Panc1 (cell line): ENCODE measurements at regions not wholly inside any gene's neighbourhood (a gene's known extent, or its start where the extent isn't known, plus 50 kb on each side); places are given as distances from the start of the nearest gene placed in this dataset.

ENCODE experiments used
- ATAC-seq: fragments of 200-7000 bp; cut with Tn5 transposase; 2 replicates; pipeline ENCODE4 v1.9.1; 2020; ENCODE audit warnings: mild to moderate bottlenecking, moderate library complexity
- BruUV-seq: library from RNA; stranded (reverse); fragments of 400-500 nt; replicated peaks from 2 replicates; lab custom pipeline; 2021; lab: Mats Ljungman, UMichigan
- CTCF ChIA-PET: fragments of 300-600 bp; sonication (Branson Sonifier 250); formaldehyde crosslinking; loops from one replicate; lab custom pipeline; 2022; ENCODE audit warnings: antibody characterized with exemption; lab: Charles Lee
- POLR2A ChIA-PET: fragments of 300-600 bp; sonication (Branson Sonifier 250); formaldehyde crosslinking; loops from one replicate; lab custom pipeline; 2022; ENCODE audit warnings: antibody characterized with exemption; lab: Charles Lee
- DNase-seq: peaks from one replicate; pipeline ENCODE4 v3.0.0-alpha.2; 2010; ENCODE audit warnings: low read depth, low spot score
- H3K27ac ChIP-seq: 2 replicates; pipeline ENCODE4 v1.5.1; 2011; ENCODE audit warnings: mild to moderate bottlenecking, low read length, inconsistent platforms
- H3K27me3 ChIP-seq: fragments of 200-500 bp; sonication (Bioruptor generic); 2 replicates; pipeline ENCODE4 v1.6.0; 2014; ENCODE audit warnings: low read length, inconsistent platforms; ENCODE audit not compliant: control insufficient read depth, insufficient read depth
- H3K36me3 ChIP-seq: fragments of 200-500 bp; sonication (Bioruptor generic); 2 replicates; pipeline ENCODE4 v1.5.1; 2014; ENCODE audit warnings: inconsistent platforms, mild to moderate bottlenecking, low read length, moderate library complexity; ENCODE audit not compliant: control insufficient read depth, insufficient read depth
- H3K4me1 ChIP-seq: 2 replicates; pipeline ENCODE4 v1.5.1; 2011; ENCODE audit warnings: inconsistent platforms, mild to moderate bottlenecking, low read length, moderate library complexity; ENCODE audit not compliant: control insufficient read depth, insufficient read depth
- H3K4me3 ChIP-seq, 2 experiments: 2 replicates each; pipeline ENCODE4 v1.5.1; 2011 to 2012; ENCODE audit warnings: low read depth in 2 of 2, low read length in 2 of 2, mild to moderate bottlenecking in 2 of 2, inconsistent platforms in 1 of 2, moderate library complexity in 1 of 2
- H3K9me3 ChIP-seq: fragments of 200-500 bp; sonication (Bioruptor generic); 2 replicates; pipeline ENCODE4 v1.5.1; 2014; ENCODE audit warnings: low read depth, mild to moderate bottlenecking, inconsistent platforms, low read length, moderate library complexity; ENCODE audit not compliant: control insufficient read depth, insufficient read depth
- POLR2AphosphoS5 ChIP-seq: IDR thresholded peaks from 2 replicates; pipeline ENCODE4 v1.6.1; 2012; ENCODE audit warnings: mild to moderate bottlenecking, low read depth, low read length, moderate library complexity
- REST ChIP-seq, 2 experiments: IDR thresholded peaks; 2 replicates each; pipeline ENCODE4 v1.6.1; 2011 to 2012; ENCODE audit warnings: low read depth in 2 of 2, control low read depth in 1 of 2, low read length in 1 of 2, mild to moderate bottlenecking in 1 of 2, moderate library complexity in 1 of 2; ENCODE audit not compliant: insufficient read depth in 1 of 2
- SIN3A ChIP-seq: IDR thresholded peaks from 2 replicates; pipeline ENCODE4 v1.6.1; 2012; ENCODE audit warnings: low read depth, mild to moderate bottlenecking, low read length, moderate library complexity, borderline replicate concordance; ENCODE audit not compliant: insufficient read depth
- TCF7L2 ChIP-seq: IDR thresholded peaks from 2 replicates; pipeline ENCODE4 v1.6.1; 2011; ENCODE audit warnings: mild to moderate bottlenecking, low read depth, low read length, inconsistent platforms
- in situ Hi-C: cut with HindIII; loops from 2 replicates; pipeline ENCODE4 v1.10.0; 2016; ENCODE audit warnings: low sequenced_read_pairs, low pct_unique_long_range_greater_than_20kb
- intact Hi-C: fragments of 100-400 bp; cut with micrococcal nuclease; formaldehyde crosslinking; loops from one replicate; pipeline ENCODE4 v1.10.0; 2022; ENCODE audit not compliant: unreplicated experiment
- TF ChIP-seq, protein P1 (sequence below): fragments of 450-650 bp; IDR thresholded peaks from 2 replicates; pipeline ENCODE4 v1.5.1; 2017; ENCODE audit warnings: mild to moderate bottlenecking

GRCh38 chr15:91534235-91534634 lies 319.3 kb upstream of the SLCO3A1 start:
- ATAC-seq, result no peak
- H3K36me3 ChIP-seq, result no peaks in the 10 kb centered on the region
- H3K27me3 ChIP-seq, result no peaks in the 10 kb centered on the region
- in situ Hi-C loops, result no loop called here
- no peak overlapping the region for H3K27ac ChIP-seq
- BruUV-seq, result no TSS peak
- no peaks in the 10 kb centered on the region for H3K4me1 ChIP-seq
- no peak for DNase-seq
- POLR2A ChIA-PET, result no interaction called here
- no peaks in the 10 kb centered on the region for H3K9me3 ChIP-seq
- intact Hi-C loops, result no loop called here
- no peak overlapping the region for H3K4me3 ChIP-seq
- no peak for TF ChIP-seq REST (IDR thresholded peaks at IDR 0.05; ENCODE audit: insufficient read depth in 1 of 2, low read depth in 2 of 2, low read length in 1 of 2)
- TF ChIP-seq TCF7L2, result no peak
- TF ChIP-seq, protein P1, sequence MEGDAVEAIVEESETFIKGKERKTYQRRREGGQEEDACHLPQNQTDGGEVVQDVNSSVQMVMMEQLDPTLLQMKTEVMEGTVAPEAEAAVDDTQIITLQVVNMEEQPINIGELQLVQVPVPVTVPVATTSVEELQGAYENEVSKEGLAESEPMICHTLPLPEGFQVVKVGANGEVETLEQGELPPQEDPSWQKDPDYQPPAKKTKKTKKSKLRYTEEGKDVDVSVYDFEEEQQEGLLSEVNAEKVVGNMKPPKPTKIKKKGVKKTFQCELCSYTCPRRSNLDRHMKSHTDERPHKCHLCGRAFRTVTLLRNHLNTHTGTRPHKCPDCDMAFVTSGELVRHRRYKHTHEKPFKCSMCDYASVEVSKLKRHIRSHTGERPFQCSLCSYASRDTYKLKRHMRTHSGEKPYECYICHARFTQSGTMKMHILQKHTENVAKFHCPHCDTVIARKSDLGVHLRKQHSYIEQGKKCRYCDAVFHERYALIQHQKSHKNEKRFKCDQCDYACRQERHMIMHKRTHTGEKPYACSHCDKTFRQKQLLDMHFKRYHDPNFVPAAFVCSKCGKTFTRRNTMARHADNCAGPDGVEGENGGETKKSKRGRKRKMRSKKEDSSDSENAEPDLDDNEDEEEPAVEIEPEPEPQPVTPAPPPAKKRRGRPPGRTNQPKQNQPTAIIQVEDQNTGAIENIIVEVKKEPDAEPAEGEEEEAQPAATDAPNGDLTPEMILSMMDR, result no peak
- no peak for TF ChIP-seq SIN3A
- no peak for TF ChIP-seq POLR2AphosphoS5
- CTCF ChIA-PET, result no interaction called here

DNA sequence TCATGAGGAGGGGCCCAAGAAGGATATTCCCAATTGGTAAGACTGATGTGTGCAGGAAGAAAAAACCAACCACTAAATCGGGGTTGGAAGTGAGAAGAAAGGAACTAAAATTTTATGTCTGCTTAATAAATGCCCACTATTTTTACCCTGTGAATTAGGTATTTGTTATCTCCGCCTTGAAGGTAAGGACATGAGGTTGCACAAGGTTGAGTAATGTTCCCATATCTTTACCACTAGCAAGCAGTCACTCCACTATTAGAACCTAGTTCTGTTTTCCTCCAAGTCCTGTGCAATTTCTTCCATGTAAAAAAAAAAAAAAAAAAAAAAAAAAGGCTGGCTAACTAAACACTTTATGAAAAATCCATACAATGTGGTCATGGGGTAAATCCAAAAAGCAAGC lies 318.5 kb upstream of the SLCO3A1 start:
- Histone ChIP-seq H3K27ac (no peak overlapping the region), H3K4me1 (no peaks in the 10 kb centered on the region), H3K27me3 (no peaks in the 10 kb centered on the region), H3K4me3 (no peak overlapping the region), H3K9me3 (no peaks in the 10 kb centered on the region), H3K36me3 (no peaks in the 10 kb centered on the region)
- intact Hi-C loops (no loop called here), in situ Hi-C loops (no loop called here)
- CTCF ChIA-PET, result no interaction called here
- TF ChIP-seq REST (IDR thresholded peaks at IDR 0.05; ENCODE audit: insufficient read depth in 1 of 2, low read depth in 2 of 2, low read length in 1 of 2), result no peak
- TF ChIP-seq POLR2AphosphoS5, result no peak
- TF ChIP-seq TCF7L2, result no peak
- no peak for TF ChIP-seq SIN3A
- TF ChIP-seq, protein P1, result no peak
- DNase-seq, result no peak
- ATAC-seq, result no peak
- BruUV-seq, result no TSS peak
- POLR2A ChIA-PET, result no interaction called here
